GM21390 (cell line): ENCODE measurements at regions not wholly inside any gene's neighbourhood (a gene's known extent, or its start where the extent isn't known, plus 50 kb on each side); places are given as distances from the start of the nearest gene placed in this dataset.
"Not testable (repeated sequence)": the region's sequence is repeated elsewhere in the genome, so short reads cannot be mapped to it uniquely, and the experiment has no call there.

Source experiments
- ATAC-seq: cut with Tn5 transposase; IDR thresholded peaks from one replicate; pipeline ENCODE4 v1.9.1; 2021; ENCODE audit not compliant: unreplicated experiment

GRCh38 chr9:88596376-88596775, 61.4 kb downstream of the NXNL2 start:
- no peak for ATAC-seq

- no peak for ATAC-seq
Measured at GRCh38 chr9:88604836-88605511, 70.0 kb downstream of the NXNL2 start.

DNA sequence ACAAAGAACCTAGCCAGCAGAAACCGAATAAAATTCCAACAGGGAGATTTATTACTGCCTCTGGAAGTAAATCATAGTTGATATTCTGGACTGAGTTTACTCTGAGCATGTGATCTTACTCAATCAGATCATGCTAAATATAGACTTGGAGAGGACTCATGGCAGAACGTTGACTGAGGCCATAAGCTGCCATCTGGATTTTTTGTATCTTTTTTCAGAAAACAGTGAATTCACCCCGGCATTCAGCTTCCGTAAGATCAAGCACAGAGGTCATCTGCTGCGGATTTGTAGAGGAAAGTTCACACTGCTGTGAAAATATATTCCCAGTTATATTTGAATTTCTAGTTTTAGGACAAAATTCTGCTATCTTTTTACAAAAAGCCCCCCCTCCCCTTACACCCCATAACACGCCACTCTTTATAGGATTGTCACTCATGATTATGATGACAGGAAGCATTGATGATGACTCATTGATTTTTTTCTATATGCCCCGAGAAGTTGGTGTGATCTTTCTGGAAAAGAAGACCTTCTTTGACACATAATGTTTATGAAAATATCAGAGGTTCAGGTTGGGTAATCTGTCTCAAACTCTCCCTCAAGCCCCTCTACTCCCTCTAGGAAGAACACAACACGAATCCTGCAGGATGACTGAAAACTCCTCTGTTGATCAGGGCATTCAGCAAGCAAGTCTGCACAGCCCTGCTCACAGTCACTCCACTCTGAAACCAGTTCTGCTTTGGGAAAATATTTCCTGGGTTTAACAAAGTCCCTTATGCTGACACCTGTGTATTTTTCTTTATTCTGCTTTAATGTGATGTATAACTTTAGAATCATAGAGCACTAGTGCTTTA, 70.8 kb downstream of the NXNL2 start:
- ATAC-seq, result no peak

DNA sequence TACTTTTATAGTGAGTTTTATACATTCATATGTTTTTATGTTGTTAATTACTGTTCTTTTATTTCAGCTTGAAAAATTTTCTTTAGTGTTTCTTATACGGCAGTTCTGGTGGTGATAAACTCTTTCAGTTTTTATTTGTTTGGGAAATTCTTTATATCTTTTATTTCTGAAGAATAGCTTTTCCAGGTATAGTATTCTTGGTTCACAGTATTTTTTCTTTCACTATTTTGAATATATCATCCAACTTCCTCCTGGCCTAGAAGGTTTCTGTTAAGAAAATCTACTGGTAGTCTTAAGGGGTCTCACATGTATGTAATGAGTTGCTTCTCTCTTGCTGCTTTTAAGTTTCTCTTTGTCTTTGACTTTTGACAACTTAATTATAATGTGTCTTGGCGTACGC, 79.4 kb downstream of the NXNL2 start:
- ATAC-seq, result no peak

GRCh38 chr9:88623698-88624097, 88.7 kb downstream of the NXNL2 start:
- no peak for ATAC-seq

GRCh38 chr9:88628114-88628513, 93.1 kb downstream of the NXNL2 start:
- no peak for ATAC-seq

GRCh38 chr9:88628811-88629210, 93.8 kb downstream of the NXNL2 start:
- ATAC-seq, result no peak

GRCh38 chr9:88630574-88630973, 95.6 kb downstream of the NXNL2 start:
- ATAC-seq, result not testable (repeated sequence)

DNA sequence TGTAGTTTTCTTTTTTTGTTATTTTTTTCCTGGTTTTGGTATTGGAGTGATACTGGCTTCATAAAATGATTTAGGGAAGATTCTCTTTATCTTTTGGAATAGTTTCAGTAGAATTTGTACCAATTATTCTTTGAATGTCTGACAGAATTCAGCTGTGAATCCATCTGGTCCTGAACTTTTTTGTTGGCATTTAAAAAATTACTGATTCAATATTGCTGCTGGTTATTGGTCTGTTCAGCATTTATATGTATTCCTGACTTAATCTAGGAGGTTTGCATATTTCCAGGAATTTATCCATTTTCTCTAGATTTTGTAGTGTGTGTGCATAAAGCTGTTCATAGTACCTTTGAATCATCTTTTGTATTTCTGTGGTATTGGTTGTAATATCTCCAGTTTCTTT, 100.2 kb downstream of the NXNL2 start:
- ATAC-seq, result no peak

DNA sequence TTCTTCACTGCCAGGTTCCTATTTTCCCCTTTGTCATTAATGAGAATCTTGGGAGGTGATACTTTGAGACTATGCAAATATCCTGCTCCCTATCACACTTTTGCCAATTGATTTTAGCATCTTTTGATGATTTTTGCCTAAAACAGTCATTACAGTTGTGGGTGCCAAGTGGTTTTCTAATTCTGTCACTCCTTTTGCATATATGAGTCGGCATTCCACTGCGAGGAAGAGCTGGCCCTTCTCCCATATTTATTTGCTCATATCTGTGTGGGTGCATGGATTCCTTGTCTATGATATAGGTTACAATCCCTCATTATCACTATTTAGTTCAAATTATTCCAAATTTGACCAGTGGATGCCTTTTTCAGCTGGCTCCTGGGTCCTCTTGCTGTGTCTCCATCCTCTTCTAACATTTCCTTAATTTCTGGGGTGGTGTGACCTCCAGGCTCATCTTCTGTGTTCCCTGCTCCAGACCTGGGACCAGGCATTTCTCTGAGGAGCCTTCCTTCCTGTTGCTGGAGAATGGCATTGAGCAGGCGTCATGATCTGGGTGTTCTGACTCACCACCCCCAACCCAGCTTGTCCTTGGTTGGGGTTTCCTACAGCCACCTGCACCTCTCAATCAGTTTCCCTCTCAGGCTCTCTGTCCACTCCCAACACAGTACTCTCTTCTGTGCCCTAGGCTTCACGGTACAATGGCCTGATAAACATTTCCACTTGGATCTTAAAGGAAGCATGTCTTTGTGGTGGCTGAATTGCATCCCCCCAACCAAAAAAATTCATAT, 106.7 kb downstream of the NXNL2 start:
- no peak for ATAC-seq

GRCh38 chr9:88642336-88642735, 107.4 kb downstream of the NXNL2 start:
- no peak for ATAC-seq

- no peak for ATAC-seq
Measured at GRCh38 chr9:88643931-88644330, 109.0 kb downstream of the NXNL2 start.

GRCh38 chr9:88645172-88645878, 110.3 kb downstream of the NXNL2 start:
- ATAC-seq, result no peak

DNA sequence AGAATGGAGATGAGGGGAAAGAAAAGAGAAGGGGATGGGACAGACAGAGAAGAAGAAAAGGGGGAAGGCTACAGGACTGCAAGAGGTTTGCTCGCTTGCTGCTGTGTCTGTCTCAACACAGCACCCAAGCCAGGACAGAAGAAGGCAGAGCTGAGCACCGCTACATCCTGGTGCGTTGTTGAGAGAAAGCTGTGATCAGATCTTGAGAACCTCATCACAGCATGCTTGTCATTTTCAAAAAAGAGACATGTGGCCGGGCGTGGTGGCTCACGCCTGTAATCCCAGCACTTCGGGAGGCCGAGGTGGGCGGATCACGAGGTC, 110.9 kb downstream of the NXNL2 start:
- no peak for ATAC-seq

- no peak for ATAC-seq
Measured at GRCh38 chr9:88646539-88647300, 111.7 kb downstream of the NXNL2 start.

DNA sequence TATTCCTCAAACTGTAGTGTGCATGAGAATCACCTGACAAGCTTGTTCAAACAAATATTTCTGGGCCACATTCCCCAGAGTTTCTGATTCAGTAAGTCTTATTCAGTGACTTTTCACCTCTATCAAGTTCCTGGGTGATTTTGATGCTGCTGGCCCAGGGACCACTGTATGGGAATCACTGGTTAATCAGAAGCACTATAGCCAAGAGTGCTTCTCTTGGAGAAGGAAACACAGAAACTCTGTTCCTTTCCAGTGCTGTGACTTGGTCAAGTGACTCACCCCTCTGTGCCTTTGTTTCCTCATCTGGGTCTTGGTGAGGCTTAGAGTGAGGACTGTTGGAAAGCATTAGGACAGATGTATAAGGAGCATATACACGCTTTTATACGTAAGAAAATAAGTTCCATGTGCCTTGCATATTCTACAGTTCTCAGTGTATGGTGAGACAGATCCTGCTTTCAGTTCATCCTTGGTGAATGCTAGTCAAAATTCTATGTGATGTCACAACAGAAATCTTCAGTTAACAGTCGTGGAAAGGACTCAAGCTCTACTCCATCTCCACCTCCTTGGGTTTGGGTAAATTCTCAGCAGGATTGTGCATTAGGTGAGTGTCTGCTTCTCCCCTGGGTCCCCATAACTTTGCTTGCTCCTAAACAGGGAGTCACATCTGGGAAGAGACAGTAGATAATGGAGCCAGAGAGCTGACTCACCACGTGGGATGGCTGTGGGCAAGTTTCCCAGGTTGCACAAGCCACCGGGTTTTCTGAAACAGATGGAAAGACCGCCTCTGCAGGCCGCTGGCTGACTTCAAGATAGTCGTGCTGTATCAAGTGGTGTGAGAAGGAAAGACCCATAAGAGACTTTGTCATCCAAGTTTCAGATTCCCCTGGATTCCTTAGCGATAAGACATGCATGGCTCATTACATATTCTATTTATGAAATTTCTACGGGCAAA, 117.0 kb downstream of the NXNL2 start:
- ATAC-seq, result no peak

GRCh38 chr9:88652876-88653275, 117.9 kb downstream of the NXNL2 start:
- no peak for ATAC-seq

- no peak for ATAC-seq
Measured at GRCh38 chr9:88653406-88653805, 118.4 kb downstream of the NXNL2 start.

DNA sequence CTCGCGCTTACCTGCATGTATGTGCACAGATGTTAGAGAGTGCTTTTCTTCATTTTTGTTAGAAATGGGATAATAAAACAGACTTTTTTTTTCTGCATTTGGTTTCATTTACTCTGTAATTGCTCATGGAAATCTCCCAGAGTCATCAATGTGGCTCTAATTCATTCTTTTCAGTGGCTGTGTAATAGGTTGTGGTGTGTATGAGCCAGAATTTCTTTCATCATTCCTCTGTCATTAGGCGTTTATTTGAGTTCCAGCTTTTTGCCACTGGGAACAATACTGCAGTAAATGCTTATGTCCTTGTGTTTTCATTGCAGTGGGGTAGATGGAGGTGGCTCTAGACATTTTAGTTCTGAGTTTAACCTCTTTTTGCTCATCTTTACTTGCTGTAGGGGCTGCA, 118.9 kb downstream of the NXNL2 start:
- ATAC-seq, result no peak
